Right atrium auricular region (tissue), 2 donors: ENCODE measurements at regions not wholly inside any gene's neighbourhood (a gene's known extent, or its start where the extent isn't known, plus 50 kb on each side); places are given as distances from the start of the nearest gene placed in this dataset.

Source experiments
- DNase-seq: peaks from one replicate; pipeline ENCODE4 v3.0.0-alpha.2; 2019; ENCODE audit warnings: low spot score
- H3K27ac ChIP-seq, 2 donors: fragments of 200-600 bp; sonication (generic); 1 replicate in 1 of 2; 2 replicates in 1 of 2; pipeline ENCODE4 v1.5.1; 2016 to 2019
- H3K27me3 ChIP-seq, 2 donors: fragments of 200-600 bp; sonication (generic); one replicate each; pipeline versions ENCODE4 v1.5.1 to v1.6.0; 2017 to 2019
- H3K36me3 ChIP-seq: fragments of 200-600 bp; sonication (generic); one replicate; pipeline ENCODE4 v1.5.1; 2016
- H3K4me1 ChIP-seq, 2 donors: fragments of 200-600 bp; sonication (generic); one replicate each; pipeline versions ENCODE4 v1.5.1 to v1.6.0; 2017 to 2019
- H3K4me3 ChIP-seq, 2 donors: fragments of 200-600 bp; sonication (generic); 1 replicate in 1 of 2; 2 replicates in 1 of 2; pipeline ENCODE4 v1.5.1; 2017 to 2019; ENCODE audit warnings: mild to moderate bottlenecking in 1 of 2, moderate library complexity in 1 of 2
- H3K9me3 ChIP-seq, 2 donors: fragments of 200-600 bp; sonication (generic); one replicate each; pipeline ENCODE4 v1.5.1; 2019
- CTCF ChIP-seq, 2 donors: fragments of 200-600 bp; sonication (generic); IDR thresholded peaks; one replicate each; pipeline ENCODE4 v1.5.1; 2019; ENCODE audit warnings: antibody characterized with exemption in 2 of 2

- no peak overlapping the region for H3K27ac ChIP-seq
- no peaks in the 10 kb centered on the region for H3K27me3 ChIP-seq
- no peaks in the 10 kb centered on the region for H3K9me3 ChIP-seq
- DNase-seq, result no peak
- H3K36me3 ChIP-seq, result no peaks in the 10 kb centered on the region
- H3K4me1 ChIP-seq, result peaks cover 0 to 13% of the 10 kb centered on the region in 2 donors
- no peak for TF ChIP-seq CTCF (IDR thresholded peaks at IDR 0.05)
- no peak overlapping the region for H3K4me3 ChIP-seq
Observed at GRCh38 chr7:42489299-42489698, 252.3 kb upstream of the GLI3 start.

DNA sequence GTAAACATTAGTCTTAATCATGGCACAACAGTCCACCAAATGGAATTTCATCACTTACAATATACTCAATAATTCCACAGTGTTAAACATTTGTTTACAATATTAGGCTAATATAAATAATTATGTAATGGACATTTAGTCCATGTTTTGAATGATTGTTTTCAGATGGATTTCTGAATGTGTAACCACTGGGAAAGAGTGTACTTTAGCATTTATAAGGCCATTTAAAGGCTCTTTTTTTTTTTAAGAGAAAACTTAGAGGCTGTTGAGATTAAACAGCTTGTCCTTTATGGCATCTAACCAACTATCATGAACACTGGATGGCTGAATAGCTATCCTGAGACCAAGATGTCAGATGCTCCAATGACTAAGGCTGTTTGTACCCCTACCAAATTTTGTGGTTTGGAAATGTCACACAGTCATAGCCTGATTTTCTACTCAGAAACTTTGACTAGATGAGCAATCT lies 248.3 kb upstream of the GLI3 start:
- DNase-seq, result no peak
- Histone ChIP-seq H3K27me3 (no peaks in the 10 kb centered on the region), H3K36me3 (no peaks in the 10 kb centered on the region), H3K4me1 (no peaks in the 10 kb centered on the region), H3K9me3 (no peaks in the 10 kb centered on the region), H3K4me3 (no peak overlapping the region), H3K27ac (no peak overlapping the region)
- TF ChIP-seq CTCF (IDR thresholded peaks at IDR 0.05), result no peak

DNA sequence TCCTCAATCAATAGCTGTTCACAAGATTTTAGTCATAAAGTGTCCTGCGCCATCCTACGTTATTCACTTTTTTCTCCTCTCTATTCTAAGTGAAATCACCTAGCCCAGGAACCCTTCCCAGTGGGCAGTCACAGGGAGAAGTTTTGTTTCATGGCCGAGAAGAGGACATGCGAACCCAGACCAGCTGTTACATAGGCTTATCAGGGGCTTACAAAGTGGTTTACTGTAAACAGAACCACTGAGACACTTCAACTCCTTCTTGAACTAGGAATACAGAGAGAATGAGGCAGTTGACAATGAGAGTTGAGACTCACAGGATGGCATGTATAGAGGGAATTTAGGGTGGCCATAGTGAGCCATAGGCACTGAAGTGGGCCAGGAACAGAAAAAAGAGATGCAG lies 246.9 kb upstream of the GLI3 start:
- Histone ChIP-seq H3K27ac (no peak overlapping the region), H3K27me3 (no peaks in the 10 kb centered on the region)

DNA sequence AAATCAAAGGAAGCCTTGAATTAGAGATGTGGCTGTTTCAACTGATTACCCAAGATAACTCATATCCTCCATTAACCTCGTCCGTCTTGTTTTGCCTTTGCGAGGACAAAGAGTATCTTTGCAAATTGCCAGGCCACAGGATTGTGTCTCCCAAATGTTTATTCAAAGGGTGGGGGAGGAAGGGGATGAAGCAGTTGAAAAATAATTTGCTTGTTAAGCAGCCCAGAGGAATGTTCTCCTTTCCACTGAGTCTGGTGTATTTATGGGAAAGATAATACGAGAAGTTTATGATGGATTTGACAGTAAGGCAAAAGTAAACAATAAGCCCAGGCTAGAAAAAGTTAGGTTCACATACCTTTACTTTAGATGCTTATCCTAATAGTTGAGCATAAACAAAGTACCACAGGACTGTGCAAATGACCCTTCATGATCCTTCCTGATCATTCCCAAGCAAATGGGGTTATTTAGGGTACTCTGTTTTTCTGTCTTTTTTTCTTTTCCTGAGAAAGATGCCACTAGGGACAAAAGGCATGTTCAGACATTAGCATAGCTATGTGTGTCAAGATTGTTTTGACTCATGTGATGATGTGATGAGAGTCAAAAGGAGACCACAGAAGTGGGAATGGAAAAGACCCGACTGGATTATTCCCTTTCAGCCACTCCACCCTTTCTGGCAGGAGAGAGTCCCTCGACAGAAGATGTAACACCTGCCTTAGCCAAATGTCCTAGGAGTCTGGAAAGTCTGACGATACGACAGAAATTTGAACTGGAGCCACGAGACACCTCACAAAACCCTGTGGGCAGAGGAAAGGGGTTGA lies 243.0 kb upstream of the GLI3 start:
- TF ChIP-seq CTCF (IDR thresholded peaks at IDR 0.05), result no peak
- Histone ChIP-seq H3K4me1 (no peaks in the 10 kb centered on the region), H3K27me3 (no peaks in the 10 kb centered on the region), H3K36me3 (no peaks in the 10 kb centered on the region), H3K9me3 (no peaks in the 10 kb centered on the region), H3K4me3 (no peak overlapping the region), H3K27ac (peak overlapping the region; percentile 14 to 35)
- no peak for DNase-seq

More for the DNA sequence above, 246.9 kb upstream of the GLI3 start:
- no peak overlapping the region for H3K4me3 ChIP-seq
- H3K9me3 ChIP-seq, result no peaks in the 10 kb centered on the region
- no peak for TF ChIP-seq CTCF (IDR thresholded peaks at IDR 0.05)
- no peaks in the 10 kb centered on the region for H3K4me1 ChIP-seq
- no peak for DNase-seq
- H3K36me3 ChIP-seq, result no peaks in the 10 kb centered on the region

- H3K27ac ChIP-seq, result peak overlapping the region; percentile 14 to 35
- DNase-seq, result no peak
- no peak for TF ChIP-seq CTCF (IDR thresholded peaks at IDR 0.05)
Observed at GRCh38 chr7:42479452-42479815, 242.4 kb upstream of the GLI3 start.

DNA sequence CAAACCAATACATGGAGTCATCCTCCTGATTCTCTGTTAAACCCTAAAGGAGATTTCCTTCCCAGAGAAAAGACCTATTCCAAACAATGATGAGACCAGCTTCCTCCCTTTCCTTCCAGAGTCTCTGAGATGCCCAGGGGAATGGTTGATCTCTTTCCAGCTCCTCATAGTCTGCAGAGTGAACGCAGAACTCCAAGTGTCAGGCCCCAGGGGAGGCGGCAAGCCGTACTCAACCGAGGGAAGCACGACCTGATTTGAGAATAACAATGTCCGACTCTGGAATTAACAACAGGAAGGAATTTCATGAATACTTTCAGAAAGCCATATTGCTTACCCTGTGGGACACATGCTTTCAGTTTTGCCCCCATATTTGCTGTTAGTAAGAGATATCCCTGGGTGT lies 241.7 kb upstream of the GLI3 start:
- Histone ChIP-seq H3K27me3 (no peaks in the 10 kb centered on the region), H3K27ac (no peak overlapping the region), H3K36me3 (no peaks in the 10 kb centered on the region), H3K9me3 (no peaks in the 10 kb centered on the region), H3K4me3 (no peak overlapping the region), H3K4me1 (no peaks in the 10 kb centered on the region)
- TF ChIP-seq CTCF (IDR thresholded peaks at IDR 0.05), result no peak
- DNase-seq, result no peak

More at GRCh38 chr7:42479452-42479815, 242.4 kb upstream of the GLI3 start:
- H3K9me3 ChIP-seq, result no peaks in the 10 kb centered on the region
- H3K36me3 ChIP-seq, result no peaks in the 10 kb centered on the region
- no peak overlapping the region for H3K4me3 ChIP-seq
- H3K4me1 ChIP-seq, result no peaks in the 10 kb centered on the region
- no peaks in the 10 kb centered on the region for H3K27me3 ChIP-seq
